ENCODE measurements at regions not wholly inside any gene's neighbourhood (a gene's known extent, or its start where the extent isn't known, plus 50 kb on each side); places are given as distances from the start of the nearest gene placed in this dataset.

GRCh38 chr1:115893545-115893944, 52.6 kb upstream of the NHLH2 start:
- no peak for TF ChIP-seq CTCF (conservative IDR thresholded peaks at IDR 0.05)
- no peak overlapping the region for H3K27ac ChIP-seq

GRCh38 chr1:115898020-115898419, 57.1 kb upstream of the NHLH2 start:
- no peak for TF ChIP-seq CTCF (conservative IDR thresholded peaks at IDR 0.05)

GRCh38 chr1:115900856-115901255, 59.9 kb upstream of the NHLH2 start:
- H3K27ac ChIP-seq: no peak overlapping the region
- TF ChIP-seq CTCF (conservative IDR thresholded peaks at IDR 0.05): no peak

More at GRCh38 chr1:115898020-115898419, 57.1 kb upstream of the NHLH2 start:
- no peak overlapping the region for H3K27ac ChIP-seq

- TF ChIP-seq CTCF (conservative IDR thresholded peaks at IDR 0.05): no peak
Measured at GRCh38 chr1:115906627-115907026, 65.7 kb upstream of the NHLH2 start.

GRCh38 chr1:115907092-115907491, 66.2 kb upstream of the NHLH2 start:
- no peak overlapping the region for H3K27ac ChIP-seq
- no peak for TF ChIP-seq CTCF (conservative IDR thresholded peaks at IDR 0.05)

More at GRCh38 chr1:115906627-115907026, 65.7 kb upstream of the NHLH2 start:
- H3K27ac ChIP-seq: no peak overlapping the region

GRCh38 chr1:115908565-115909274, 67.6 kb upstream of the SLC22A15 start:
- no peak overlapping the region for H3K27ac ChIP-seq
- no peak for TF ChIP-seq CTCF (conservative IDR thresholded peaks at IDR 0.05)

- no peak for TF ChIP-seq CTCF (conservative IDR thresholded peaks at IDR 0.05)
- H3K27ac ChIP-seq: no peak overlapping the region; the same call in 1 of the 2 replicates
Measured at GRCh38 chr1:115910231-115910630, 66.1 kb upstream of the SLC22A15 start.
